Fibroblast of lung (primary cell): ENCODE measurements at regions not wholly inside any gene's neighbourhood (a gene's known extent, or its start where the extent isn't known, plus 50 kb on each side); places are given as distances from the start of the nearest gene placed in this dataset.

Experiments
- DNase-seq, 2 donors: peaks; one replicate each; pipeline versions ENCODE4 v3.0.0 to v3.0.0-alpha.2; 2010; ENCODE audit warnings: low read depth in 2 of 2
- H2AFZ ChIP-seq: 2 replicates; pipeline ENCODE4 v1.5.1; 2012; ENCODE audit warnings: low read length, control low read depth, inconsistent platforms
- H3K27ac ChIP-seq: 2 replicates; pipeline ENCODE4 v1.5.1; 2011; ENCODE audit warnings: low read length, control low read depth; ENCODE audit not compliant: insufficient read depth
- H3K27me3 ChIP-seq: 2 replicates; pipeline ENCODE4 v1.5.1; 2011; ENCODE audit warnings: mild to moderate bottlenecking, low read length; ENCODE audit not compliant: control insufficient read depth, insufficient read depth
- H3K36me3 ChIP-seq: 2 replicates; pipeline ENCODE4 v1.5.1; 2011; ENCODE audit warnings: low read length; ENCODE audit not compliant: control insufficient read depth, insufficient read depth
- H3K4me1 ChIP-seq: 2 replicates; pipeline ENCODE4 v1.5.1; 2011; ENCODE audit warnings: low read length; ENCODE audit not compliant: control insufficient read depth, insufficient read depth; ENCODE audit errors: extremely low read depth
- H3K4me2 ChIP-seq: 2 replicates; pipeline ENCODE4 v1.5.1; 2011; ENCODE audit warnings: low read length, control low read depth; ENCODE audit not compliant: insufficient read depth; ENCODE audit errors: extremely low read depth
- H3K4me3 ChIP-seq, 4 experiments: fragments of 200-600 bp in 1 of 4; sonication (generic) in 1 of 4; replicated peaks in 1 of 4; 2 replicates each; pipeline ENCODE4 v1.5.1; 2011 to 2016; ENCODE audit warnings: low read length in 4 of 4, low read depth in 3 of 4, mild to moderate bottlenecking in 3 of 4, control low read depth in 2 of 4, inconsistent platforms in 1 of 4, mixed read lengths in 1 of 4; ENCODE audit not compliant: insufficient read depth in 1 of 4; ENCODE audit errors: control extremely low read depth in 1 of 4
- H3K79me2 ChIP-seq: 2 replicates; pipeline ENCODE4 v1.5.1; 2012; ENCODE audit warnings: mild to moderate bottlenecking, low read length, inconsistent platforms; ENCODE audit not compliant: control insufficient read depth, insufficient read depth
- H3K9ac ChIP-seq: 2 replicates; pipeline ENCODE4 v1.5.1; 2011; ENCODE audit warnings: mild to moderate bottlenecking, low read length, control low read depth; ENCODE audit not compliant: insufficient read depth
- H3K9me3 ChIP-seq: 2 replicates; pipeline ENCODE4 v1.5.1; 2012; ENCODE audit warnings: low read depth, low read length; ENCODE audit not compliant: control insufficient read depth, insufficient read depth
- H4K20me1 ChIP-seq: 2 replicates; pipeline ENCODE4 v1.5.1; 2011; ENCODE audit warnings: low read length; ENCODE audit not compliant: control insufficient read depth, insufficient read depth; ENCODE audit errors: extremely low read depth
- EZH2 ChIP-seq: IDR thresholded peaks from 2 replicates; pipeline ENCODE4 v1.5.1; 2012; ENCODE audit warnings: low read length, control low read depth, mild to moderate bottlenecking; ENCODE audit errors: missing control alignments
- TF ChIP-seq, protein P1 (sequence below), 2 donors: IDR thresholded peaks in 1 of 2; conservative IDR thresholded peaks in 1 of 2; 1 replicate in 1 of 2; 2 replicates in 1 of 2; pipeline ENCODE4 v1.5.1; 2011 to 2012; ENCODE audit warnings: low read length in 2 of 2, control low read depth in 1 of 2, inconsistent platforms in 1 of 2, low read depth in 1 of 2, mild to moderate bottlenecking in 1 of 2

DNA sequence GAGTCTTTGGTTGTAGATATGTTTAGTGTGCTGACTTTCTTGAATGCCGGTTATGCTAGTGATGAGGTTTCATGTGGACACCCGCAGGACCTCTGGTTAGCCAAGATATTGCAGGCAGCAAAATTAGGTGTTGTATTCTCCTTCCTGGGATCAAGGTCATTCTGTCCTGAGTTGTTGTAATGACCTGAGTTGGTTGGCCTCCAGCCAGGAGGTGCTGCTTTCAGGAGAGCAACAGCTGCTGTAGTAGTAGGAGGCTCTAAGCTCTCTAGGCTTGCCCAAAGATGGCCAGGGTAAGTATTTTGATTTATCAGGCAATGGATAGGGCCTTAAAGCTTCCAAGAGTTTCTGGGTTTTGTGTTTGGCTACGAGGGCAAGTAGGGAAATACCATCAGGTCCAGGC lies 56.0 kb upstream of the BDKRB2 start:
- Histone ChIP-seq H3K27me3 (no peaks in the 10 kb centered on the region), H3K27ac (no peak overlapping the region), H3K9me3 (no peaks in the 10 kb centered on the region), H2AFZ (no peak overlapping the region), H3K4me3 (no peak overlapping the region), H3K79me2 (no peaks in the 10 kb centered on the region), H3K36me3 (no peaks in the 10 kb centered on the region), H3K9ac (no peak overlapping the region), H3K4me2 (no peak overlapping the region), H4K20me1 (no peaks in the 10 kb centered on the region), H3K4me1 (peaks cover 2% of the 10 kb centered on the region)
- DNase-seq, result no peak
- TF ChIP-seq, protein P1, sequence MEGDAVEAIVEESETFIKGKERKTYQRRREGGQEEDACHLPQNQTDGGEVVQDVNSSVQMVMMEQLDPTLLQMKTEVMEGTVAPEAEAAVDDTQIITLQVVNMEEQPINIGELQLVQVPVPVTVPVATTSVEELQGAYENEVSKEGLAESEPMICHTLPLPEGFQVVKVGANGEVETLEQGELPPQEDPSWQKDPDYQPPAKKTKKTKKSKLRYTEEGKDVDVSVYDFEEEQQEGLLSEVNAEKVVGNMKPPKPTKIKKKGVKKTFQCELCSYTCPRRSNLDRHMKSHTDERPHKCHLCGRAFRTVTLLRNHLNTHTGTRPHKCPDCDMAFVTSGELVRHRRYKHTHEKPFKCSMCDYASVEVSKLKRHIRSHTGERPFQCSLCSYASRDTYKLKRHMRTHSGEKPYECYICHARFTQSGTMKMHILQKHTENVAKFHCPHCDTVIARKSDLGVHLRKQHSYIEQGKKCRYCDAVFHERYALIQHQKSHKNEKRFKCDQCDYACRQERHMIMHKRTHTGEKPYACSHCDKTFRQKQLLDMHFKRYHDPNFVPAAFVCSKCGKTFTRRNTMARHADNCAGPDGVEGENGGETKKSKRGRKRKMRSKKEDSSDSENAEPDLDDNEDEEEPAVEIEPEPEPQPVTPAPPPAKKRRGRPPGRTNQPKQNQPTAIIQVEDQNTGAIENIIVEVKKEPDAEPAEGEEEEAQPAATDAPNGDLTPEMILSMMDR (conservative IDR thresholded peaks at IDR 0.05 in 1 of 2, IDR thresholded peaks at IDR 0.05 in 1 of 2; ENCODE audit: low read depth in 1 of 2, low read length in 2 of 2), result no peak
- TF ChIP-seq EZH2, result no peak

DNA sequence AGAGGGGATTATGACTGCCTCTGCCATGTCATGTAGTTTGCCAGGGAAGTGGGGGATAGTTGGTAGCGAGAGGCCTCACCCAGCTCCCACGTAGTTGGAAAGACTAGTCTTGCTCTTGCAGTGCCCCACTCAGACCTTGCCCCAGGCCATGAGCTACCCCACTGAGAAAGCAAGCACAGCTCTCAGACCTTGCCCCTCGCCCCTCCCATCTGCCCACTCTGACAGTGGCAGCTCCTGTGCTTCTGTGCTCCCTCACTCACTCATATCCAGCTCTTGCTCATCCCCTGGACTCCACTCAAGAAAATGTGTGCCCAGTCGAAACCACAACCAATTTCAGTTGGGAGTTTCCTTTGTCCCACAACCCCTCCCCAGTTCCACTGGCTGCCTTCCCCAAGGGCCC lies 55.5 kb upstream of the BDKRB2 start:
- no peak overlapping the region for H3K4me3 ChIP-seq
- no peak overlapping the region for H2AFZ ChIP-seq
- no peaks in the 10 kb centered on the region for H3K9me3 ChIP-seq
- H4K20me1 ChIP-seq, result no peaks in the 10 kb centered on the region
- H3K79me2 ChIP-seq, result no peaks in the 10 kb centered on the region
- no peak overlapping the region for H3K9ac ChIP-seq
- no peak overlapping the region for H3K27ac ChIP-seq
- TF ChIP-seq EZH2, result no peak
- TF ChIP-seq, protein P1 (conservative IDR thresholded peaks at IDR 0.05 in 1 of 2, IDR thresholded peaks at IDR 0.05 in 1 of 2; ENCODE audit: low read depth in 1 of 2, low read length in 2 of 2), result no peak
- peaks cover 2% of the 10 kb centered on the region for H3K4me1 ChIP-seq
- no peak overlapping the region for H3K4me2 ChIP-seq
- DNase-seq, result no peak
- H3K36me3 ChIP-seq, result no peaks in the 10 kb centered on the region
- no peaks in the 10 kb centered on the region for H3K27me3 ChIP-seq

DNA sequence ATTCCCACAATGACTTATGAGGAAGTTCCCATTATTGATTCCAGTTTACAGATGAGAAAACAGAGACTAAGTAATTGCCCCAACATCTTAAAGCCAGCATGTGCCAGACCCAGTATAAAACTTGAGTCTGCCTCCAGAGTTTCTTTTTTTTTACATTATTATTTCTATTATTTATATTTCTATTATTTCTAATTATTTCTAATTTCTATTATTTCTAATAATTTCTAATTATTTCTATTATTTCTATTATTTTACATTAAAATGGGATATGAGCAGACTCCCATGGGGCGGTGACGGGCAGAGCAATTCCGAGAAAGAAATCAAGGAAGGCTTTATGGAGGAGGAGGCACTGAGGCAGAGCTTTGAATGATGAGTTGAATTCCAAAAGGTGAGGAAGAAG lies 54.4 kb upstream of the BDKRB2 start:
- no peak for DNase-seq
- Histone ChIP-seq H3K9ac (no peak overlapping the region), H3K27ac (no peak overlapping the region), H2AFZ (no peak overlapping the region), H3K4me1 (peaks cover 2% of the 10 kb centered on the region), H3K9me3 (no peaks in the 10 kb centered on the region), H3K4me3 (no peak overlapping the region), H3K36me3 (no peaks in the 10 kb centered on the region), H3K4me2 (no peak overlapping the region), H3K79me2 (no peaks in the 10 kb centered on the region), H4K20me1 (no peaks in the 10 kb centered on the region), H3K27me3 (no peaks in the 10 kb centered on the region)
- TF ChIP-seq, protein P1 (conservative IDR thresholded peaks at IDR 0.05 in 1 of 2, IDR thresholded peaks at IDR 0.05 in 1 of 2; ENCODE audit: low read depth in 1 of 2, low read length in 2 of 2), result no peak
- TF ChIP-seq EZH2, result no peak
